GM19328 (cell line): ENCODE measurements at regions not wholly inside any gene's neighbourhood (a gene's known extent, or its start where the extent isn't known, plus 50 kb on each side); places are given as distances from the start of the nearest gene placed in this dataset.

ENCODE experiments used
- ATAC-seq: cut with Tn5 transposase; IDR thresholded peaks from one replicate; pipeline ENCODE4 v1.9.1; 2021; ENCODE audit warnings: mild to moderate bottlenecking, moderate library complexity; ENCODE audit not compliant: unreplicated experiment

DNA sequence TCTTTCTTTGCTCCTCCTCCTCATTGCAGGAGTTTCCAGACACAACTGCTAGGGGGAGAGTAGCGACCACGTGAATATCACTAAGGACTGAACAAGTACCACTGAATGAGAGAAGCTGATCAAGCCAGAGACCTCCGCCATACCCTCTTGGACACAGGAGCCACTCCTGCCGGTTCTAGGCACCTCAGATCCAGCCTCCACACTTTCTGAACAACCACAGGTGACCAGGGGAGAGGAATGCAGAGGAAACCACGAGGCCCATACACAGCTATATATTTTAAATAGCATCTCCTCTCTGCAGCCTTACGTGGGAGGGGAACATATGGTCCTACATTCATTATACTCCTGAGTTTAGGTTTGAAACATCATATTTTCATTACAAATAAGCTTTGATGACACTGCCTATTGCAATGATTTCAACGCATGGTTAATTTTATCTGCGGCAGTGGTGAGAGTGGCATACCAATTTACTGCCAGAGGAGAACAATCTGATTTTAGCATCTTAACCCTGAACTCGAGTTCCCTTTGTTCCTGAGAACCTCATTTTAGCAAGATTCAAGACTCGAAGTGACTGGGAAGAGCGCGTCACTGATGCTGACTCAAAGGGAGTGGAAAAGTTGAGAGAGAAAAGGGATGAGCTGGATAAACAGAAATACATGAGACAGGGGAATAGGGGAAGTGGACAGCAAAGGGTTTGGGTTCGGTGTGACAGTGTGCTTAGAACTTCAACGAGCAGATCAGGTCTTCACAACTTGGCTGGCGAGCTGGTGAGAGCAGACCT, 231.7 kb upstream of the PPARGC1A start:
- no peak for ATAC-seq

DNA sequence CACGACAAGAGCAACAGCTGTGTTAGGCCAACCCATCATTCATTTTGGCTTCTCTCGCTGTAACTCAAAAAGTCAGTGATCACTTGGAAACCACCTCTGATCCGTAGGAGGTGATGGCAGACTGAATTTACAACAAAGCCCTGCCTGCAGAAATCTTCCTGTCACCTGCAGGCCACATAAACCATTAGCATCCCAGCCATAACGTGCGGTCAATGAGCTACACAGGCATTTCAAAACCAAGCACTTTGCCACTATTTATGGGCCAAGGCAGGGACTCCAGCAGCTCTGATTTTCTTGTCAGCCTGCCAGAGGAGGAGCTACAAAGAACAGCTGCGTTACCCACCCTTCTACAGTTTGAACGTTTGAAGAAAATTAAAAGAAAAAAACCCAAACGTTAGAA, 228.1 kb upstream of the PPARGC1A start:
- no peak for ATAC-seq

- ATAC-seq = no peak
Measured at GRCh38 chr4:24116107-24116506, 226.3 kb upstream of the PPARGC1A start.

DNA sequence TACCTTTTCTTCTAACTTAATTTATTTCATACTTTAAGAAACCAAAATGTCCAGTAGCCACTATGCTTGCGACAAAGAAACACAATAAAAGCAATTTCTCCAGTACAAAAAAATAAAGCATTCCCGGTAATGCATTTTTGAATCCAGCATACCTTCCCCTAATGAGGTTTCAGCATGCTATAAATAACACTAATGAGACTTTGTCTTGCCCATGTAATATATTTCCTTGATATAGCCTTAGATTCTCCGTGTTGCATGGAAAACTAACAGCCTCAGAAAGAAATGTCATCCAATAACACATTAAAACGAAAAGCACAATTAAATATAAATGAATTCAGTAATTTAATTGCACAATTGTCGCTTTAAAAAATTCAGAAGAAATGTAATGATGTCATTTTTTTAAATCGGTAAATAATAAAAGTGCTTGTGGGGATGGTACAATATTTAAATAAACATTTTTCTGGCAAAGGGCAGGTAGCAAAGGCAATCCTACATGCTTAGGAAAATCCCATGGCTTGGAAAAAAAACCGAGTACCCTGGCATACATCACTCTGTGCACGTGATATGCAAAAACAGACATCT, 225.2 kb upstream of the PPARGC1A start:
- no peak for ATAC-seq

- no peak for ATAC-seq
Measured at GRCh38 chr4:24114444-24114843, 224.6 kb upstream of the PPARGC1A start.

DNA sequence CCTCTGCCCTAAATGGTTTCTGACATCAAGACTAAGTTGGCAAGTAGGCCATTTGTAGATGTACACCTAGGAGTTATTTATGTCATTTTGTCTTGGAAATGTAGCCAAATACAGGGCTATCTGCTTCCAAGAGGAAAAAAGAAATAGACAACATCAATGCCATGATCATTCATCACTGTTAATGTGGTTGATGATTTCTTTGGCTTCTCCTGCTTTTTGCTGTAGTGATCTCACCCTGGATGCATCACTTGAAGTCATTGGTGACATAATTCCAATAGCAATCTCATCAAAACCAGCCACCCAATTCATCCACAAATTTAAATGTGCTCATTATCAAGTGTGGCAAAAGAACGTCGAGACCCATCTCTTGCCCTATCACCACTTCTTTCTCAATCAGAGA, 222.6 kb upstream of the PPARGC1A start:
- no peak for ATAC-seq

DNA sequence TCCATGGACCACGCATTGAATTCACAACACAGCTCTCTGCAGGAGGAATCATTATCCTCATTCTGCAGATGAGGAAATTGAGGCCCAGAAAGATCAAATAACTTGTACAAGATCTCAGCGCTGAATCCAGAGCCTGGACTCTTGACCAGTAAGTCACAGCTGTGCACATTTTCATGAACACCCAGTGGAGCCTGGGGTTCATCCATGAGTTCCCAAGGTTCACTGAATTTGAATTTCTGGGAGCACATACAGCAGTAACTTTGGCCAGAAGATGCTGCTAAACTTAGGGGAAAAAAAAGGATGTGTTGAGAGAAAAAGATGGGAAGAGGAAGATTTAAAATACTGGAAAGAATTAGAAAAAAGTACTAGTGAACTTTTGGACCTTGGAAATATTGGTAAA, 218.7 kb upstream of the PPARGC1A start:
- ATAC-seq = no peak

GRCh38 chr4:24105327-24106038, 215.6 kb upstream of the PPARGC1A start:
- no peak for ATAC-seq

- ATAC-seq = no peak
Measured at GRCh38 chr4:24104158-24104565, 214.3 kb upstream of the PPARGC1A start.

DNA sequence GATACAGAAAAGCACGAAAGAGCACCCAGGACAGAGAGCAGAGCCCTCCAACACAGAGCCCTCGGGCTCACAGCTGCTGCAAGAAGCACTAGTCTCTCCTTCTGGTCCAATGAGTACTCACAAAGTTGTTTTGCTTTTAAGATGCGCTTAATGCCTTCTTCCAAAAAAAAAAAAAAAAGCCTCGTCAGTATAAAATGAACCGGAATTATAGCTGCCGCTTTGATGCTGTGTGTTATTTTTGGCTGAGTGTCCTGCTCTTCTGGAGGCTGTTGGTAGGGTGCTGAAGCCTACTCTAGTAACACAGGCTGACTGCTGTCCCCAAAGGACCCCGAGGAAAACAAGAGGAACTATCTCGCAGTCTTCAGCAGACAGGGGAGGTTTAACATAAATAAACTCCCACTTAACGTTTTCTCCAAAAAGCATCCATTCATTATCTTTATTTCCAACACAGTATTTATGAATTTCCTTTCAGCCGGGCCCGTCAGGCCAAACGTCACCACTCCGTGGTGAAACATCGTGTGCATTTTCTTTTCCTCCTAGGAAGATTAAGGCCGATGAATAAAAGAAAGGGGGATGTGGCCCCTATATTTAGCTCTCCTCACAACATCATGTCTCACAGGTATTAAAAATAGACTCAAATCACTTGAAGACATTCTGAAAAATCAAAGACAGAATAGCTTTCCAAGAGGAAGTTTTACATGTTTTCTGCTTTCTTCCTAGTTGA, 213.7 kb upstream of the PPARGC1A start:
- ATAC-seq = no peak

- ATAC-seq = no peak
Measured at GRCh38 chr4:24102621-24103020, 212.8 kb upstream of the PPARGC1A start.

DNA sequence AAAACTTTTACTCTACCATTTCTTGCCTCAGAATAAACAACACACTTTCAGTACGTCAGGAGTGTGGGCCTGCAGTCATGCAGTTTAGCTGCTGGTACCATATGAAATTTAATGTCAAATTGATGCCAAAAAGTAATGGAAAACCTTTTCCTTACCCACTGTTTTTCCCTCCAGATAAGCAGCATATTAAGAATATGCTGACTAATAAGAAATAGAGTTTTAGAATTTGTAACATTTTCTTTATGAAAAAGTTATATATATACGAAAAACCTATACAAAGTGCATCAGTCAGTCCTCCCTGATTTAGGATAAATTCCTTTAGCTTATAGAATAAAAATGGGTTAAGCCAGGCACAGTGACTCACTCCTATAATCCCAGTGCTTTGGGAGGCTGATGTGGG, 206.8 kb upstream of the PPARGC1A start:
- ATAC-seq = no peak

GRCh38 chr4:24094726-24095125, 204.9 kb upstream of the PPARGC1A start:
- ATAC-seq = no peak

- ATAC-seq = no peak
Measured at GRCh38 chr4:24093446-24093845, 203.6 kb upstream of the PPARGC1A start.

DNA sequence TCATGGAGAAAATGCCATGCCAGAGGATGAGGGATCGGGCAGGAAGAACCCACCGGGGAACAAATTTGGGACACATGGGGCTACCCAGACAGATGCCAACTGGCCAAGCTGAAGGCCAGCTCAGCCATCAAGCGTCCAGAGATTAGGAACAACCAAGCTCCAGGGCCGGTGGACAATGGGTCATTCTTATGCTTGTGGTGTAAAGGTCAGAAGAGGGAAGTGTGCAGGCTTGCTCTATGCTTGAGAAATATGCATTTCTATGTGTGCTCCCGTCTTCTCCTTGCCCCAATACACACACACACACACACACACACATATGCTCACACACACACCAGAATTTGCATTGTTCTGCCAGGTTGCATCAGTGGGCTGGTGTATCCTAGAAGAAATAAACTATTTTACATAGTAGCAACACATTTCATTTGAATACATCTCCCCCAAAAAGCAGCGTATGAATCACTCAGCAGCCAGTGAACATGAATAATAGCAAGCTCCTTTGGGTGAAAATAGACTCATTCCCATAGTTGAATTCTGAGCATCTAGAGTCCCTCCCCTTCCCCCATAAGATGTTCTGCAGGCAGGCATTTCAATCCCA, 201.9 kb upstream of the PPARGC1A start:
- no peak for ATAC-seq

DNA sequence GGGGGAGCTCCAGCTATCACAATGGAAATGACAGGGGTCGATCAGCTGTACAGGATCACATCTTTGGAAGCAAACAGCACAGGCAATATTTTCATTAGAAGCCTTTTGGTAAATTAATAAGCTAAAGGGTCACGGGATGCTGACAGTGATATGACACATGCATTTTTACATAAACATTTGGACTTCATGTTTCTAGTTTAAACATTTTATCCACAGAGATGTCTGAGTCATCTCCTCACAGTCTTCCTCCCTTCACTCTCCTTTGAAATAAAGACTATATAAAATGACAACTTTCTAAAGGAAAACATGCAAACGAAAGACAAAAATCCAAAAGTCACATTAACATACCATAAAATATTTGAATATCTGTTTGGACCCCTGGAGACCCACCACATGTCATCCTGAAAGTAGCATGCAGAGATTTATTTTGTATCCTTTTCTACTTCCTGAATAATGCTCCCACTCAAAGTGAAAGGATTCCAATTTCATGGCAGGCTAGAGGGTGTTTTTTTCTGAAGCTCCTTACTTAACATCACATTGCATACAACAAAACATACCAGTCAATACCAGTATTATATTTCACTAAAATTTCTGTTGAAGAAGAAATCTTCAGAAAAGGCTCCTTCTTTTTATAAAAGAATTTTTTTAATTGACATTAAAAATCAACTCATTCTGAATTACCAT, 200.1 kb upstream of the PPARGC1A start:
- no peak for ATAC-seq

DNA sequence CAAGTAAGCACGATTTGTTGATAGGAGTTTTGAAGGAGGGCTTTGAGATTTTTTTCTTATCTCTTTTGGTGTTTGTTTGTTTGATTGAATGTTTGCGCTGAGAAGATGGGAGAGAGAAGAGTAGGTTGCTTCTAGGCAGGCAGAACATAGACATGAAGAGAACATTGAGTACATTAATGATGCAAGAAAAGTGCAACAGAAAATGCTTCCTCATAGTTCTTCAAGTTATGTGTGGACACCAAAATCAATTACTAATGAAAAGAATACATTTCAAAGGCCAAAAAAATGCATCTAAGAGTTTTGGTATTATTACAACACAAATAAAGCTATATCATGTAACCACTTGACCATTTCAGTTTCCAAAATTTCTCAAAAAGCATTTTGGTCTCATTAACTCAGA, 191.0 kb upstream of the PPARGC1A start:
- no peak for ATAC-seq

DNA sequence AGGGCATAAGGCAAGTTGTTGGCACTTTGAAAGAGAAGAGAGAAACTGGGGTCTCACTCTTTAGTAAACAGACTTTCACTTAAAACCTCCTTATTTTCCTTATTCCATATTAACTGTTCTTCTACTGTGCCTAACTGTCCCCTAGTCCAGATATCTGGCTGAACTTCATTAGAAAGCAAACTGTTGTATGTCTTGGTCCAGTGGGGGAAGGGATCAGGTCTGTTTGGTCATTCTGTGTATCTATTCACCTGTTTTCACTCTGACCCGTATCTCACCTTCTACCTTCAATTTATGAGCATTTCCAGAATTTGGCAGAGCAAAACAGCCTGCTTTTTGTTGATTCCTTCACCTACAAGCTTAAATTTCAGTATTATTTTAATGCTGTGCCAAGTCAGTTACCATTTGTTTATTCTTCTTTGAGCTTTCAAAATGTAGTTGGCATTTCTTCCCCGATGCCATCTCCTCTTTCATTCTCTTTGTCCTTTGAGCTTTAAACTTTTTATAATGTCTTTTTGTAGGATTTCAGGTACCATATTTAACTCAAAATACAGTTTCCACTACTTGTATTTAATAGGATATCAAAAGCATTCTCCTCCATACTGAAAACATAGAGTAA, 188.6 kb upstream of the PPARGC1A start:
- ATAC-seq = no peak

- ATAC-seq = no peak
Measured at GRCh38 chr4:24076811-24077210, 187.0 kb upstream of the PPARGC1A start.

DNA sequence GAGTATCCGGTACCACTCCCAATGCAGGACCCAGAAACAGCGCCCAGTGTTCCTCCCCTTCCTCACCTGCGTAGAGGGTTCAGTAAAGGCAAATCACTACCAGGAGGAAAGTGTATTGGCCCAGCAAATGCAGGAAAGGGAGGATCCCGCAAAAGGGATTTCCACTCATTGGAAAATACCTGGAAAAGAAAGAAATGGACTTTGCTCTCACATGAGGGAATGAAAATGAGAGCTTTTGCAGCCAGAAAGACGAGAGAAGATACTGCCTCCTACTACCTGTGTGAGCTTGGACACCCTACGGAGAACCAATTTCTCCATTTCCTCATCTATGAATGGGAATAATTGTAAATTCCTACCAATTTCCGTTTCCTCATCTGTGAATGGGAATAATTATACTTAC, 184.1 kb upstream of the PPARGC1A start:
- ATAC-seq = no peak
